ENCODE measurements at regions not wholly inside any gene's neighbourhood (a gene's known extent, or its start where the extent isn't known, plus 50 kb on each side); places are given as distances from the start of the nearest gene placed in this dataset.

DNA sequence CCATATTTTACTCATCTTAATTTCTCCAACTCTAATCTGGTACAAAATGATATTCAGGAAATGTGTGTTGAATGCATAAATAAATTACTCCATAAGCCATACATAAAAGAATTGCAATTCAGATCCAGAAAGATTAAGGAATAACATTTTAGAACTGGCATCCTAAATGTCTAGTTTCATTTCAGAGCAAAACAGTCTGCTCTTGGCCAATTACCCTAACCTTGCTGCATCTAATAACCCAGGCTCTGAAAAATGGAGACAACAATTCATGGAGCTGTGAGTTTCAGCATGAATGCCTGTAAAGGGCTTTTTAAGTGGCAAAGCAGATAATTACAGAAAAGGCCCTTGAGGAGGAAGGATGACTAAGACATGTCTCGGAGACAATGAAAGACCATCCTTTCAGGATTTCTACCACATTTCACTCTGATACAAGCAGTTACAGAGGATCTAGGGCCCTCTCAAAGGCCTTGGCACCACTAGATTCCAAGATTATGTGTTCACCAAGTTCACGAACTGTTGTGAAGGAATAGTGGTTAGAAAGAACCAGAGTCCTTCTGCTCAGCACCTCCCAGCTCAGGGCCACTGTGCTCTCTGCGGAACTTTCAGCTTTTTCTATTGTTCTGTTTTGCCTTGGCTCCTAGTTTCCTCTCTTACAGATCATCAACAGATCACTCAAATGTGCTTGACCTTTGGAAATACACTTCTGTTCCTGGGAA is 157.6 kb upstream of the BLID start:
- Histone ChIP-seq H2AFZ (ENCODE audit: low read depth, low read length) (no peak overlapping the region), H3K4me1 (replicated peaks in 1 of 2; ENCODE audit: control insufficient read depth in 2 of 2, insufficient read depth in 2 of 2, low read length in 2 of 2) (no peaks in the 10 kb centered on the region), H3K79me2 (ENCODE audit: control insufficient read depth, insufficient read depth, low read length) (no peaks in the 10 kb centered on the region), H3K27me3 (ENCODE audit: control insufficient read depth in 2 of 2, insufficient read depth in 2 of 2, low read length in 2 of 2) (no peaks in the 10 kb centered on the region), H3K9me3 (replicated peaks; ENCODE audit: control insufficient read depth, insufficient read depth, low read depth, low read length) (no peaks in the 10 kb centered on the region), H3K9me1 (ENCODE audit: control insufficient read depth, insufficient read depth, low read length) (no peaks in the 10 kb centered on the region), H3K27ac (ENCODE audit: extremely low read depth, low read depth, low read length) (no peak overlapping the region), H3K4me2 (ENCODE audit: insufficient read depth, low read length) (no peak overlapping the region), H3K9ac (ENCODE audit: insufficient read depth in 1 of 2, low read depth in 2 of 2, low read length in 2 of 2) (no peak overlapping the region), H4K20me1 (replicated peaks; ENCODE audit: control insufficient read depth, insufficient read depth, low read length) (no peaks in the 10 kb centered on the region), H3K36me3 (ENCODE audit: control insufficient read depth, insufficient read depth, low read length) (no peaks in the 10 kb centered on the region), H3K4me3 (no peak overlapping the region)
- no peak for TF ChIP-seq BRD9 (IDR thresholded peaks at IDR 0.05; ENCODE audit: low read depth, partially characterized antibody)
- TF ChIP-seq WHSC1 (IDR thresholded peaks at IDR 0.05; ENCODE audit: low read length): no peak
- TF ChIP-seq ZNF197 (CRISPR knock-in tag; IDR thresholded peaks at IDR 0.05; ENCODE audit: low read depth): no peak
- no peak for TF ChIP-seq SRSF9 (IDR thresholded peaks at IDR 0.05; ENCODE audit: borderline replicate concordance, low read depth, low read length)
- TF ChIP-seq, protein P1, sequence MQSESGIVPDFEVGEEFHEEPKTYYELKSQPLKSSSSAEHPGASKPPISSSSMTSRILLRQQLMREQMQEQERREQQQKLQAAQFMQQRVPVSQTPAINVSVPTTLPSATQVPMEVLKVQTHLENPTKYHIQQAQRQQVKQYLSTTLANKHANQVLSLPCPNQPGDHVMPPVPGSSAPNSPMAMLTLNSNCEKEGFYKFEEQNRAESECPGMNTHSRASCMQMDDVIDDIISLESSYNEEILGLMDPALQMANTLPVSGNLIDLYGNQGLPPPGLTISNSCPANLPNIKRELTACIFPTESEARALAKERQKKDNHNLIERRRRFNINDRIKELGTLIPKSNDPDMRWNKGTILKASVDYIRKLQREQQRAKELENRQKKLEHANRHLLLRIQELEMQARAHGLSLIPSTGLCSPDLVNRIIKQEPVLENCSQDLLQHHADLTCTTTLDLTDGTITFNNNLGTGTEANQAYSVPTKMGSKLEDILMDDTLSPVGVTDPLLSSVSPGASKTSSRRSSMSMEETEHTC (IDR thresholded peaks at IDR 0.05): no peak
- ChIA-PET CTCF (ENCODE audit: low intra/inter-chr PET ratio) (no interaction called here), POLR2A (no interaction called here)
- no peak for ATAC-seq
- in situ Hi-C loops (cut with MboI): no loop called here
- no peak for DNase-seq (ENCODE audit: extremely low read depth in 1 of 4, low spot score in 3 of 4)
- FAIRE-seq: no peak
- BruUV-seq (replicated peaks): no TSS peak
- intact Hi-C loops (cut with micrococcal nuclease): no loop called here
- 0% methylated on average over 3 of the region's 3 CpGs for WGBS (ENCODE audit: insufficient coverage, low coverage, missing lambda C conversion rate)

Measured in K562 (cell line).